NCI-H1694 treated with DMSO at 0.1 percent for 48 hours (cell line): ENCODE measurements at regions not wholly inside any gene's neighbourhood (a gene's known extent, or its start where the extent isn't known, plus 50 kb on each side); places are given as distances from the start of the nearest gene placed in this dataset.
"Not testable (repeated sequence)": the region's sequence is repeated elsewhere in the genome, so short reads cannot be mapped to it uniquely, and the experiment has no call there.

Experiments used
- DNase-seq: peaks from one replicate; lab custom pipeline; 2025; lab: John Stamatoyannopoulos, UW

GRCh38 chr7:3138206-3138605 lies 94.5 kb upstream of the CARD11 start:
- no peak for DNase-seq

- DNase-seq, result no peak
Observed at GRCh38 chr7:3138997-3139396, 95.3 kb upstream of the CARD11 start.

- no peak for DNase-seq
Observed at GRCh38 chr7:3140834-3141233, 97.2 kb upstream of the CARD11 start.

- DNase-seq, result no peak
Observed at GRCh38 chr7:3141326-3141725, 97.7 kb upstream of the CARD11 start.

- DNase-seq, result no peak
Observed at GRCh38 chr7:3143869-3144775, 100.5 kb upstream of the CARD11 start.

- not testable (repeated sequence) for DNase-seq
Observed at GRCh38 chr7:3144776-3145125, 101.1 kb upstream of the CARD11 start.

- no peak for DNase-seq
Observed at GRCh38 chr7:3146571-3147226, 103.0 kb upstream of the CARD11 start.

- not testable (repeated sequence) for DNase-seq
Observed at GRCh38 chr7:3148471-3148870, 104.8 kb upstream of the CARD11 start.

- no peak for DNase-seq
Observed at GRCh38 chr7:3149231-3149995, 105.7 kb upstream of the CARD11 start.

GRCh38 chr7:3150027-3150426 lies 106.4 kb upstream of the CARD11 start:
- no peak for DNase-seq

- DNase-seq, result no peak
Observed at GRCh38 chr7:3151784-3152183, 108.1 kb upstream of the CARD11 start.

GRCh38 chr7:3152714-3153113 lies 109.0 kb upstream of the CARD11 start:
- no peak for DNase-seq

- no peak for DNase-seq
Observed at GRCh38 chr7:3153118-3153517, 109.5 kb upstream of the CARD11 start.

GRCh38 chr7:3154317-3154716 lies 110.7 kb upstream of the CARD11 start:
- DNase-seq, result no peak

GRCh38 chr7:3154881-3155494 lies 111.3 kb upstream of the CARD11 start:
- peak; percentile 75 for DNase-seq

GRCh38 chr7:3156508-3156907 lies 112.8 kb upstream of the CARD11 start:
- no peak for DNase-seq

- no peak for DNase-seq
Observed at GRCh38 chr7:3157566-3158287, 114.1 kb upstream of the CARD11 start.

- no peak for DNase-seq
Observed at GRCh38 chr7:3158341-3158760, 114.7 kb upstream of the CARD11 start.

GRCh38 chr7:3159039-3159438 lies 115.4 kb upstream of the CARD11 start:
- DNase-seq, result no peak

GRCh38 chr7:3159445-3159844 lies 115.8 kb upstream of the CARD11 start:
- no peak for DNase-seq

GRCh38 chr7:3159926-3160325 lies 116.3 kb upstream of the CARD11 start:
- DNase-seq, result not testable (repeated sequence)

- DNase-seq, result no peak
Observed at GRCh38 chr7:3162289-3162688, 118.6 kb upstream of the CARD11 start.
